H9 (cell line): ENCODE measurements at regions not wholly inside any gene's neighbourhood (a gene's known extent, or its start where the extent isn't known, plus 50 kb on each side); places are given as distances from the start of the nearest gene placed in this dataset.

Experiments
- DNase-seq: peaks from one replicate; pipeline ENCODE4 v3.0.0-alpha.2; 2017
- H2AFZ ChIP-seq: one replicate; pipeline ENCODE4 v1.6.1; 2013; ENCODE audit warnings: mild to moderate bottlenecking, low read length, control low read depth, moderate library complexity
- H2AK5ac ChIP-seq: 2 replicates; pipeline ENCODE4 v1.6.1; 2013; ENCODE audit warnings: low read length, control low read depth, mixed read lengths; ENCODE audit not compliant: insufficient read length
- H2BK120ac ChIP-seq: one replicate; pipeline ENCODE4 v1.6.1; 2013; ENCODE audit warnings: low read depth, mild to moderate bottlenecking, low read length, control low read depth, inconsistent platforms; ENCODE audit not compliant: poor library complexity, severe bottlenecking
- H2BK12ac ChIP-seq: 2 replicates; pipeline ENCODE4 v1.6.1; 2013; ENCODE audit warnings: low read length, control low read depth, mixed read lengths, low read depth; ENCODE audit not compliant: insufficient read length
- H2BK15ac ChIP-seq: 2 replicates; pipeline ENCODE4 v1.6.1; 2013; ENCODE audit warnings: low read depth, low read length, control low read depth
- H2BK20ac ChIP-seq: one replicate; pipeline ENCODE4 v1.6.1; 2013; ENCODE audit warnings: low read depth, mild to moderate bottlenecking, low read length, control low read depth, inconsistent platforms; ENCODE audit not compliant: poor library complexity, severe bottlenecking
- H2BK5ac ChIP-seq: 2 replicates; pipeline ENCODE4 v1.6.1; 2013; ENCODE audit warnings: low read length, control low read depth, mixed read lengths; ENCODE audit not compliant: insufficient read length
- H3K14ac ChIP-seq: 2 replicates; pipeline ENCODE4 v1.6.1; 2013; ENCODE audit warnings: low read length, control low read depth; ENCODE audit not compliant: insufficient read depth
- H3K18ac ChIP-seq: 2 replicates; pipeline ENCODE4 v1.6.1; 2013; ENCODE audit warnings: low read depth, mild to moderate bottlenecking, mixed read lengths, low read length, control low read depth; ENCODE audit not compliant: insufficient read length
- H3K23ac ChIP-seq: 2 replicates; pipeline ENCODE4 v1.6.1; 2013; ENCODE audit warnings: low read length, control low read depth, mixed read lengths, low read depth; ENCODE audit not compliant: insufficient read length
- H3K23me2 ChIP-seq: 2 replicates; pipeline ENCODE4 v1.6.1; 2013; ENCODE audit warnings: low read depth, mild to moderate bottlenecking, mixed read lengths, low read length, control low read depth; ENCODE audit not compliant: insufficient read length, poor library complexity, severe bottlenecking
- H3K27ac ChIP-seq: 2 replicates; pipeline ENCODE4 v1.5.1; 2013; ENCODE audit warnings: low read length, control low read depth, mixed read lengths, low read depth; ENCODE audit not compliant: insufficient read length
- H3K27me3 ChIP-seq: 2 replicates; pipeline ENCODE4 v1.6.1; 2013; ENCODE audit warnings: low read length, control low read depth, inconsistent platforms; ENCODE audit not compliant: insufficient read depth
- H3K4ac ChIP-seq: 2 replicates; pipeline ENCODE4 v1.6.1; 2013; ENCODE audit warnings: low read depth, mild to moderate bottlenecking, control low read depth, inconsistent platforms, low read length, moderate library complexity
- H3K4me1 ChIP-seq: 2 replicates; pipeline ENCODE4 v1.6.1; 2013; ENCODE audit warnings: low read length, control low read depth, inconsistent platforms; ENCODE audit not compliant: insufficient read depth
- H3K4me2 ChIP-seq: 2 replicates; pipeline ENCODE4 v1.6.1; 2013; ENCODE audit warnings: low read length, control low read depth, mixed read lengths; ENCODE audit not compliant: insufficient read length, insufficient read depth
- H3K56ac ChIP-seq: 2 replicates; pipeline ENCODE4 v1.6.1; 2013; ENCODE audit warnings: low read depth, mild to moderate bottlenecking, mixed read lengths, low read length, control low read depth; ENCODE audit not compliant: insufficient read length
- H3K79me1 ChIP-seq: 2 replicates; pipeline ENCODE4 v1.6.1; 2013; ENCODE audit warnings: low read depth, mild to moderate bottlenecking, moderate library complexity, low read length, control low read depth, inconsistent platforms; ENCODE audit not compliant: insufficient read depth, poor library complexity, severe bottlenecking
- H3K79me2 ChIP-seq: 2 replicates; pipeline ENCODE4 v1.6.1; 2013; ENCODE audit warnings: low read length, control low read depth, inconsistent platforms; ENCODE audit not compliant: insufficient read depth
- H3K9ac ChIP-seq: 2 replicates; pipeline ENCODE4 v1.6.1; 2013; ENCODE audit warnings: low read length, control low read depth, mixed read lengths; ENCODE audit not compliant: insufficient read length; ENCODE audit errors: extremely low read depth
- H3K9me3 ChIP-seq: one replicate; pipeline ENCODE4 v1.6.1; 2013; ENCODE audit warnings: low read depth, low read length, inconsistent platforms; ENCODE audit not compliant: control insufficient read depth
- H3T11ph ChIP-seq: one replicate; pipeline ENCODE4 v1.6.1; 2013; ENCODE audit warnings: mild to moderate bottlenecking, low read length, control low read depth, inconsistent platforms
- H4K20me1 ChIP-seq: one replicate; pipeline ENCODE4 v1.6.1; 2013; ENCODE audit not compliant: control insufficient read depth, insufficient read length, insufficient read depth
- H4K5ac ChIP-seq: 2 replicates; pipeline ENCODE4 v1.6.1; 2013; ENCODE audit warnings: low read depth, mild to moderate bottlenecking, mixed read lengths, low read length, control low read depth; ENCODE audit not compliant: insufficient read length
- H4K8ac ChIP-seq: replicated peaks from 2 replicates; pipeline ENCODE4 v1.6.1; 2013; ENCODE audit warnings: low read length, control low read depth, mixed read lengths, low read depth; ENCODE audit not compliant: insufficient read length
- H4K91ac ChIP-seq: 2 replicates; pipeline ENCODE4 v1.6.1; 2013; ENCODE audit warnings: low read depth, mild to moderate bottlenecking, moderate library complexity, mixed read lengths, low read length, control low read depth; ENCODE audit not compliant: insufficient read length
- H3K27ac Mint-ChIP-seq, 3 experiments: 2 replicates in 2 of 3; 3 replicates in 1 of 3; pipeline ENCODE4 v1.8.0; 2020 to 2021; ENCODE audit warnings: mixed read lengths in 3 of 3, mild to moderate bottlenecking in 1 of 3, moderate library complexity in 1 of 3
- H3K27me3 Mint-ChIP-seq: 2 replicates; pipeline ENCODE4 v1.8.0; 2021; ENCODE audit warnings: low read depth, mild to moderate bottlenecking, moderate library complexity, mixed read lengths
- H3K36me3 Mint-ChIP-seq, 3 experiments: 2 replicates in 2 of 3; 3 replicates in 1 of 3; pipeline ENCODE4 v1.8.0; 2020 to 2021; ENCODE audit warnings: low read depth in 3 of 3, mixed read lengths in 3 of 3; ENCODE audit not compliant: insufficient read depth in 1 of 3
- H3K4me1 Mint-ChIP-seq, 2 experiments: 2 replicates each; pipeline ENCODE4 v1.8.0; 2020; ENCODE audit warnings: mixed read lengths in 2 of 2
- H3K4me3 Mint-ChIP-seq, 2 experiments: 2 replicates in 1 of 2; 3 replicates in 1 of 2; pipeline ENCODE4 v1.8.0; 2020 to 2021; ENCODE audit warnings: mild to moderate bottlenecking in 2 of 2, mixed read lengths in 2 of 2, moderate library complexity in 1 of 2
- H3K9me3 Mint-ChIP-seq, 2 experiments: 2 replicates in 1 of 2; 3 replicates in 1 of 2; pipeline ENCODE4 v1.8.0; 2020; ENCODE audit warnings: mild to moderate bottlenecking in 2 of 2, mixed read lengths in 2 of 2, moderate library complexity in 1 of 2
- CTCF ChIP-seq: fragments of 200-600 bp; sonication (generic); conservative IDR thresholded peaks from 3 replicates; pipeline ENCODE4 v1.8.0; 2021; ENCODE audit warnings: antibody characterized with exemption, mild to moderate bottlenecking
- WGBS: extraction: QIAGEN DNeasy Blood & Tissue Kit; methylation state at CpG from one replicate; pipeline ENCODE4 v1.1.7; 2013; ENCODE audit warnings: missing lambda C conversion rate, low lambda C conversion rate, mixed read lengths; ENCODE audit not compliant: insufficient read length; ENCODE audit errors: extremely low coverage; 5-methylcytosine and 5-hydroxymethylcytosine counted together

DNA sequence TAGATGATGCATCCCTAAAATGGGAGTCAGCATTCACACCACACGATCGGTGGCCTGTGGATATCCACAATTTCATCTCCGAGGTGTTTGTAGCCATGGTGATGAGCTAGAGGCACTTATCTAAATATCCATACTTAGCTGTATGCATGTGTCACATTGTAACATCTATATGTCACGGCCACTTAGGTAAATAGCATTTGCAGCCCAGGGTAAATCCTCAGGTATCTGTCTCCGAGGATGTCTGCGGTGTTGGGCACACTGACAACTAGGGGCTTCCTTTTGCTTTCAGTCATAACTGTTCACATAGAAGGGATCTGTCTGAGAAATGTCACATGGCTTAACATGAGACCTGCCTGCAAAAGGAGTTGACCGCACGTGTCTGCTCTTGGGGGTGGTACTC lies 455.2 kb upstream of the ZFHX3 start:
- no peak overlapping the region for H2BK5ac ChIP-seq
- H2AFZ ChIP-seq, result no peak overlapping the region
- Mint-ChIP-seq H3K4me1 (peaks cover 13 to 18% of the 10 kb centered on the region in 2 experiments), H3K27ac (no peak overlapping the region), H3K9me3 (no peaks in the 10 kb centered on the region), H3K4me3 (no peak overlapping the region), H3K36me3 (no peaks in the 10 kb centered on the region), H3K27me3 (peaks cover 4% of the 10 kb centered on the region; the same call in 1 of the 2 replicates)
- no peak overlapping the region for H2BK120ac ChIP-seq
- H3K27me3 ChIP-seq, result no peaks in the 10 kb centered on the region
- no peak overlapping the region for H3K56ac ChIP-seq
- no peak overlapping the region for H2BK15ac ChIP-seq
- H3K9me3 ChIP-seq, result no peaks in the 10 kb centered on the region
- H3K79me1 ChIP-seq, result no peaks in the 10 kb centered on the region
- no peaks in the 10 kb centered on the region for H3K79me2 ChIP-seq
- H3K4ac ChIP-seq, result no peak overlapping the region
- no peak overlapping the region for H2BK12ac ChIP-seq
- no peaks in the 10 kb centered on the region for H3K4me1 ChIP-seq
- no peak overlapping the region for H3K4me2 ChIP-seq
- no peak overlapping the region for H2AK5ac ChIP-seq
- TF ChIP-seq CTCF, result no peak
- no peaks in the 10 kb centered on the region for H4K20me1 ChIP-seq
- no peak overlapping the region for H3K23ac ChIP-seq
- H3T11ph ChIP-seq, result no peak overlapping the region
- no peak overlapping the region for H3K9ac ChIP-seq
- H4K8ac ChIP-seq, result no peak overlapping the region
- no peaks in the 10 kb centered on the region for H3K23me2 ChIP-seq
- no peak overlapping the region for H3K27ac ChIP-seq
- no peak overlapping the region for H4K91ac ChIP-seq
- H3K14ac ChIP-seq, result no peak overlapping the region
- no CpG with 5 or more reads among the region's 8 CpGs for WGBS
- no peak overlapping the region for H2BK20ac ChIP-seq
- no peak overlapping the region for H4K5ac ChIP-seq
- H3K18ac ChIP-seq, result no peak overlapping the region
- DNase-seq, result no peak
